Lower leg skin (tissue), 3 donors: ENCODE measurements at regions not wholly inside any gene's neighbourhood (a gene's known extent, or its start where the extent isn't known, plus 50 kb on each side); places are given as distances from the start of the nearest gene placed in this dataset.

Experiments
- POLR2A ChIP-seq, 2 donors: fragments of 450-650 bp; IDR thresholded peaks; one replicate each; pipeline ENCODE4 v1.6.1; 2016 to 2017; ENCODE audit warnings: antibody characterized with exemption in 2 of 2, mild to moderate bottlenecking in 1 of 2, moderate library complexity in 1 of 2
- TF ChIP-seq, protein P1 (sequence below), 3 donors: fragments of 450-650 bp; IDR thresholded peaks; one replicate each; pipeline ENCODE4 v1.5.1; 2016; ENCODE audit warnings: antibody characterized with exemption in 3 of 3, mild to moderate bottlenecking in 3 of 3, moderate library complexity in 2 of 3

DNA sequence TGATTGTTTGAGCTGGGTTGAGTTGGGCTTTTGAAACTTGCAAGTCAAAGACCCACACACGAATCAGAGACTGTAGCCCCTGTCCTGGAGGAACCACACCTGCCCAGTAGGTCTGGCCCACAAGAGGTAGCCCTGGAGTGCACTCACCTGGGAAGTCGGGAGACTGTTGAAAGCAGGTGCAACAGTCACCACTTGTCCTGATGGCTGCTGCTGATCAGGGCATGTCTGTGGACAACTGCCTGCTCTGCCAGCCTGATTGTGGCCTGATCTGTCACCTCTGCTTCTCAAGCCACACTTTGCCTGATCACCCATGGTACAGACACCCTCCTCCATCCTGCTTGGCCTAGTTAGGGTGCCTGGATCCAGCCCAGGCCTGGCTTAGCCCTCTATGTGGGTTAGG is 105.0 kb upstream of the HAAO start:
- TF ChIP-seq, protein P1, sequence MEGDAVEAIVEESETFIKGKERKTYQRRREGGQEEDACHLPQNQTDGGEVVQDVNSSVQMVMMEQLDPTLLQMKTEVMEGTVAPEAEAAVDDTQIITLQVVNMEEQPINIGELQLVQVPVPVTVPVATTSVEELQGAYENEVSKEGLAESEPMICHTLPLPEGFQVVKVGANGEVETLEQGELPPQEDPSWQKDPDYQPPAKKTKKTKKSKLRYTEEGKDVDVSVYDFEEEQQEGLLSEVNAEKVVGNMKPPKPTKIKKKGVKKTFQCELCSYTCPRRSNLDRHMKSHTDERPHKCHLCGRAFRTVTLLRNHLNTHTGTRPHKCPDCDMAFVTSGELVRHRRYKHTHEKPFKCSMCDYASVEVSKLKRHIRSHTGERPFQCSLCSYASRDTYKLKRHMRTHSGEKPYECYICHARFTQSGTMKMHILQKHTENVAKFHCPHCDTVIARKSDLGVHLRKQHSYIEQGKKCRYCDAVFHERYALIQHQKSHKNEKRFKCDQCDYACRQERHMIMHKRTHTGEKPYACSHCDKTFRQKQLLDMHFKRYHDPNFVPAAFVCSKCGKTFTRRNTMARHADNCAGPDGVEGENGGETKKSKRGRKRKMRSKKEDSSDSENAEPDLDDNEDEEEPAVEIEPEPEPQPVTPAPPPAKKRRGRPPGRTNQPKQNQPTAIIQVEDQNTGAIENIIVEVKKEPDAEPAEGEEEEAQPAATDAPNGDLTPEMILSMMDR (IDR thresholded peaks at IDR 0.05): no peak
- no peak for TF ChIP-seq POLR2A (IDR thresholded peaks at IDR 0.05)
